ENCODE measurements at regions not wholly inside any gene's neighbourhood (a gene's known extent, or its start where the extent isn't known, plus 50 kb on each side); places are given as distances from the start of the nearest gene placed in this dataset.

DNA sequence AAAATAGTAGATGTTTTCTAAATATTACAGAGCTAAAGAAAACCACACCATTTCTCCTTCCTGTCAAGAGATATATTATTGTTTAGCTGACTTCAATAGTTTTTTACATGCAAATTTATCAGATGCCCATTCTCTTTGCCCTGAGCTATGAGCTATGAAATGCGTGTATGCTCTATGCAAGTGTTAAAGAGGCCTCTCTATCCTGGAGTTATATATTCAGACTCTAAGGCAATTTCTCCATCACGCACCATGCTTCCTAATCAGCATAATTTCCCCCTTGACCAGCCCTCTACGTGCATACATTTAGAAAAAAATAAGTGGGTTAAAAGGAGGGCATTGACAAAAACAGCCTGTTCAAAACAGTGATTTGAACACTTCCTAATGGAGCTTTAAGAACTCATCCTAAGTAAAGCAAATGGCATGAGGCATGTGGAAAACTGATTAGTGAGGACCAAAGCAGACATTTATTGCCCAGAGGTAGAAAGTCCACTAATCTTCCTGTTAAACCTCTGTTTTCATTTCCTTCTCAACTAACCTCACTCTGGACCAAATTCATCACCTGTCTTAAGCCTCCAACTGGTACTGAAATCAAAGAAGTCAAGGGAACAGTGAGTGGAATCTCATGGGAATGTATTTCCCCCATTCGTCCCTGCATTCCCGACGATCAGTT lies 565.8 kb upstream of the PKN2 start:
- TF ChIP-seq CTCF (conservative IDR thresholded peaks at IDR 0.05; ENCODE audit: low read depth, low read length) (no peak), EZH2 (IDR thresholded peaks at IDR 0.05; ENCODE audit: low read length, unreplicated experiment) (no peak), EZH2phosphoT487 (IDR thresholded peaks at IDR 0.05; ENCODE audit: borderline replicate concordance, low read length) (no peak)

Data from PC-3 (cell line).